BE2C (cell line): ENCODE measurements at regions not wholly inside any gene's neighbourhood (a gene's known extent, or its start where the extent isn't known, plus 50 kb on each side); places are given as distances from the start of the nearest gene placed in this dataset.

Source experiments
- DNase-seq: peaks from one replicate; pipeline ENCODE4 v3.0.0-alpha.2; 2020
- H3K27me3 ChIP-seq: fragments of 250-450 bp; sonication (Bioruptor Pico); 2 replicates; pipeline ENCODE4 v1.5.1; 2020; ENCODE audit warnings: mild to moderate bottlenecking
- H3K36me3 ChIP-seq: fragments of 250-450 bp; sonication (Bioruptor Pico); 2 replicates; pipeline ENCODE4 v1.5.1; 2020; ENCODE audit warnings: mild to moderate bottlenecking
- H3K4me1 ChIP-seq: fragments of 250-450 bp; sonication (Bioruptor Pico); 2 replicates; pipeline ENCODE4 v1.5.1; 2020
- H3K4me3 ChIP-seq: 2 replicates; pipeline ENCODE4 v1.5.1; 2011; ENCODE audit warnings: low read depth, low read length
- H3K9me3 ChIP-seq: fragments of 250-450 bp; sonication (Bioruptor Pico); 2 replicates; pipeline ENCODE4 v1.5.1; 2020
- CTCF ChIP-seq: IDR thresholded peaks from 2 replicates; pipeline ENCODE4 v1.5.1; 2012; ENCODE audit warnings: mild to moderate bottlenecking, low read depth, low read length

- Histone ChIP-seq H3K27me3 (no peaks in the 10 kb centered on the region), H3K36me3 (no peaks in the 10 kb centered on the region), H3K9me3 (no peaks in the 10 kb centered on the region), H3K4me1 (no peaks in the 10 kb centered on the region), H3K4me3 (no peak overlapping the region)
- DNase-seq, result no peak
- no peak for TF ChIP-seq CTCF
Observed at GRCh38 chr5:106493910-106494309, 1176.8 kb downstream of the EFNA5 start.

GRCh38 chr5:106489004-106489403, 1181.7 kb downstream of the EFNA5 start:
- no peak for DNase-seq
- no peaks in the 10 kb centered on the region for H3K9me3 ChIP-seq
- H3K4me1 ChIP-seq, result no peaks in the 10 kb centered on the region
- no peak overlapping the region for H3K4me3 ChIP-seq
- no peaks in the 10 kb centered on the region for H3K36me3 ChIP-seq
- no peaks in the 10 kb centered on the region for H3K27me3 ChIP-seq
- TF ChIP-seq CTCF, result no peak

- Histone ChIP-seq H3K27me3 (no peaks in the 10 kb centered on the region), H3K36me3 (no peaks in the 10 kb centered on the region), H3K4me1 (no peaks in the 10 kb centered on the region), H3K9me3 (no peaks in the 10 kb centered on the region), H3K4me3 (no peak overlapping the region)
- DNase-seq, result no peak
- TF ChIP-seq CTCF, result no peak
Observed at GRCh38 chr5:106488407-106488806, 1182.3 kb downstream of the EFNA5 start.

GRCh38 chr5:106481374-106481773, 1189.4 kb downstream of the EFNA5 start:
- Histone ChIP-seq H3K9me3 (no peaks in the 10 kb centered on the region), H3K36me3 (no peaks in the 10 kb centered on the region), H3K4me1 (no peaks in the 10 kb centered on the region), H3K27me3 (no peaks in the 10 kb centered on the region), H3K4me3 (no peak overlapping the region)
- TF ChIP-seq CTCF, result no peak
- DNase-seq, result no peak

- Histone ChIP-seq H3K36me3 (no peaks in the 10 kb centered on the region), H3K27me3 (no peaks in the 10 kb centered on the region), H3K4me3 (no peak overlapping the region), H3K9me3 (no peaks in the 10 kb centered on the region; the same call in 1 of the 2 replicates), H3K4me1 (no peaks in the 10 kb centered on the region)
- DNase-seq, result no peak
- no peak for TF ChIP-seq CTCF
Observed at GRCh38 chr5:106476630-106477029, 1194.1 kb downstream of the EFNA5 start.

GRCh38 chr5:106474066-106474465, 1196.7 kb downstream of the EFNA5 start:
- TF ChIP-seq CTCF, result no peak
- Histone ChIP-seq H3K4me3 (no peak overlapping the region), H3K9me3 (no peaks in the 10 kb centered on the region; the same call in 1 of the 2 replicates), H3K4me1 (no peaks in the 10 kb centered on the region), H3K36me3 (no peaks in the 10 kb centered on the region), H3K27me3 (no peaks in the 10 kb centered on the region)
- no peak for DNase-seq
